ENCODE measurements at regions not wholly inside any gene's neighbourhood (a gene's known extent, or its start where the extent isn't known, plus 50 kb on each side); places are given as distances from the start of the nearest gene placed in this dataset.
"Not testable (repeated sequence)": the region's sequence is repeated elsewhere in the genome, so short reads cannot be mapped to it uniquely, and the experiment has no call there.

- not testable (repeated sequence) for DNase-seq
Observed at GRCh38 chr7:56697058-56697457, 435.2 kb downstream of the ZNF479 start.

GRCh38 chr7:56686276-56686859 lies 445.9 kb downstream of the ZNF479 start:
- DNase-seq, result no peak

GRCh38 chr7:56639173-56639746 lies 493.0 kb downstream of the ZNF479 start:
- DNase-seq, result no peak

GRCh38 chr7:56609852-56610355 lies 493.7 kb upstream of the NUPR2 start:
- DNase-seq, result no peak

GRCh38 chr7:56605146-56605545 lies 488.9 kb upstream of the NUPR2 start:
- no peak for DNase-seq

- DNase-seq, result no peak
Observed at GRCh38 chr7:56578612-56579011, 462.4 kb upstream of the NUPR2 start.

GRCh38 chr7:56570968-56571367 lies 454.8 kb upstream of the NUPR2 start:
- DNase-seq, result no peak

GRCh38 chr7:56538541-56539429 lies 422.6 kb upstream of the NUPR2 start:
- DNase-seq, result no peak

- no peak for DNase-seq
Observed at GRCh38 chr7:56537952-56538351, 421.7 kb upstream of the NUPR2 start.

GRCh38 chr7:56537477-56537876 lies 421.3 kb upstream of the NUPR2 start:
- DNase-seq, result no peak

GRCh38 chr7:56495165-56495564 lies 378.9 kb upstream of the NUPR2 start:
- DNase-seq, result no peak

- no peak for DNase-seq
Observed at GRCh38 chr7:56493704-56494450, 377.7 kb upstream of the NUPR2 start.

- no peak for DNase-seq
Observed at GRCh38 chr7:56493196-56493595, 377.0 kb upstream of the NUPR2 start.

- no peak for DNase-seq
Observed at GRCh38 chr7:56491636-56492425, 375.6 kb upstream of the NUPR2 start.

- DNase-seq, result no peak
Observed at GRCh38 chr7:56483861-56484550, 367.8 kb upstream of the NUPR2 start.

GRCh38 chr7:56483153-56483552 lies 366.9 kb upstream of the NUPR2 start:
- DNase-seq, result no peak

GRCh38 chr7:56479748-56480147 lies 363.5 kb upstream of the NUPR2 start:
- no peak for DNase-seq

- no peak for DNase-seq
Observed at GRCh38 chr7:56479136-56479535, 362.9 kb upstream of the NUPR2 start.

- no peak for DNase-seq
Observed at GRCh38 chr7:56474271-56474670, 358.1 kb upstream of the NUPR2 start.

- no peak for DNase-seq
Observed at GRCh38 chr7:56471811-56472210, 355.6 kb upstream of the NUPR2 start.
